Hematopoietic multipotent progenitor cell treated with erythropoietin and hydrocortisone succinate and interleukin-3 and kit ligand, for 17 days (in vitro differentiated cells): ENCODE measurements at regions not wholly inside any gene's neighbourhood (a gene's known extent, or its start where the extent isn't known, plus 50 kb on each side); places are given as distances from the start of the nearest gene placed in this dataset.
"Not testable (repeated sequence)": the region's sequence is repeated elsewhere in the genome, so short reads cannot be mapped to it uniquely, and the experiment has no call there.

Experiments used
- DNase-seq: peaks from one replicate; pipeline ENCODE4 v3.0.0-alpha.2; 2015; ENCODE audit warnings: low spot score

- DNase-seq: no peak
Measured at GRCh38 chr2:11995456-11995855, 249.0 kb downstream of the LPIN1 start.

GRCh38 chr2:11996618-11997017 lies 250.2 kb downstream of the LPIN1 start:
- DNase-seq: no peak

GRCh38 chr2:11997142-11997541 lies 250.7 kb downstream of the LPIN1 start:
- no peak for DNase-seq

DNA sequence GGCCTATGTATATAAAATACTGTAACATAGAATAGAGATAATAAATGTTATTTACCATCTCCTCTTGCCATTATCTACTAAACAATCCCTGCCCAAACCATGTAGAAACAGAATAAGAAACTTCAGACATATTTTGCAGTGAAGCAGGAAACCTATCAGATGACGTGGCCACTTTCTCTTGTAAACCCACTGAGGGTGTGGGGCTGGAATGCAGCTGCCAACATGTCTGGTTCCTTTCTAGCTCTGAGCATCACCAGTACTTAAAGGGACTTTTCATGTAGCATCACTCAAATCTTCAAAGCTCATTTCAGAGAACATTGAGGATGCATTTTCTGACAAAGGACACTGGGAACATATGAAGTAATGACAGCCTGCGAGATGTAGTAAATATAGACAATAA lies 251.8 kb downstream of the LPIN1 start:
- no peak for DNase-seq

DNA sequence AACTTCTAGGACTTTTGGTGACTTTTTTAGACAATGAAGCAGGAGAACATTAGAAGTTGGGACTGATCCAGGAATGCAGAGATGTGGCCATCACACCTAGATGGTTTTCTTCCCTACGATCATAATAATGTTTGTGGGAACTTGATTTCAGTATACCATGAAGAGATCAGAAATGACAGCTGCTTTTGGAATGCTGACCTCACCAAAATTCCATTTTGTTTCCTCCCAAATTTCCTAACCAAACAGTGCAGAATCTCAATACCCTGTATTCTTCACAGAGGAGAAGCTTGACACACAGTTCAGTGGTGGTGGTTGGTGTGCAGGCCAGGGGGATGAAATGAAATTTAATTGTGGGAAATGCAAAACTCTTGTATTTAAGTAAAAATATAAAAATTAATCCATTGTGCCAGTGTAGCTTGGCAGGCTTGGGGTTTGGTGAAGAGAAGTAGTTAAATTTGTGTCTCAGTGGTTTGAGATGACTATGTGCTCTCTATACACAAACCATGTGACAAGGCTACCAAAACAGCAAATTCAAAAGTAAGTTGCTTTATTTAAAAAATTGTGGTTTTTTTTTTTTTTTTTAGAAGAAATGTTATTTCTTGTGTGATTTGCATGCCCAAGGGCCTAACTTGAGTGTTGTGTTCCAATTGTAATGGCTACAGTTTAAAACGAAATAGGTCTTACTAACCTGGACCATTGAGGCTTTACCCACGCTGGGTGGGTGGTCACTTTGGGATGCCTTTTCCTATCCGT lies 252.4 kb downstream of the LPIN1 start:
- DNase-seq: no peak

GRCh38 chr2:12001621-12002020 lies 255.2 kb downstream of the LPIN1 start:
- DNase-seq: no peak

DNA sequence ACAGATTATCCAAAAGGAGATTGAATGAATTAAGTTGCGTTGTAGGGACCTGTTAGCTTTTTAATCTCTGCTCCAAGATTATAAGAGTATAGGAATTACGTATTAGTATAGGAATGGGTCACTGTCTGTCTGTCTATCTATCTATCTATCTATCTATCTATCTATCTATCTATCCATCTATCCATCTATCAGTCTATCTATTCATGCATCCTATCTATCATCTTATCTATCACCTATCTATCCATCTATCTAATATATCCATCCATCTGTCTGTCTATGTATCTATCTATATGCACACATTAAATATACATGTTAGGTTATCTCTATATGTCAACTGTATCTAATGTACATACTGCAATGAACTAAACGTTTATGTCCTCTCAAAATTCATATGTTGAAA lies 255.8 kb downstream of the LPIN1 start:
- no peak for DNase-seq

GRCh38 chr2:12004713-12005112 lies 258.3 kb downstream of the LPIN1 start:
- DNase-seq: no peak

DNA sequence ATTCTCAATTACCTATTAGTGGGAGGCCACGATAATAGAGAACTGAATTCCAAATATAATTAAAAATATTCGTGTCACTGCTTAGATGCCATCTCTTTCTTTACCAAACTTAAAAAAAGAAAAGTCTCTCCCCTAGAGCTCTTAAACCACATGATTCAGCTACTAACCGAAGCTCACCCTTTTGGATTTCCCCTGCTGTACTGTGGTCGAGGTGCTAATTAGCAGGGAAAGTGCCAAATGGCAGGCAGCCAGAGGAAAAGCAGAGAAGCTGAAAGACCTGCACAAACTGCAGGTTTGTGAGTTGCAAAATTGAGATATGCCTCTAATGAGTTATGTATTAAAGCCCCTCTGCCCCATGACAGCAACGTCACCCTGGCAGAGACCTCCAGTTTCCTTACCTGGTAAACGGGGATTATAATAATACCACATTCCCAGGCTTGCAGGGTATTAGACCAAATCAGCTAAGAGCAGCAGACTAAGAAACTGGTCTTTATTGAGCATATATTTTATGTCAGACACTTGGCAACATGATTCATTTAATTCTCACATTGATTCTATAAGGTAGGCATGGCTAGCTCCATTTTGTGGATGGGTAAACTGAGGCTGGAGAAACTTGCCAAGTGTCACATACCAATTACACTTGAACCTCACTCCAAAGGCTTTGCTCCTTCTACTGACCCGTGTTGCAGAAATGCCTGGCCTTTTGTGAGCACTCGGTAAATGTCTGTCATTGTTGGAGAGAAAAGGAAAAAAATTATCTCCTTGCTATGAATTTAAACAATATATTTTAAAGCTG lies 259.7 kb downstream of the LPIN1 start:
- DNase-seq: no peak

DNA sequence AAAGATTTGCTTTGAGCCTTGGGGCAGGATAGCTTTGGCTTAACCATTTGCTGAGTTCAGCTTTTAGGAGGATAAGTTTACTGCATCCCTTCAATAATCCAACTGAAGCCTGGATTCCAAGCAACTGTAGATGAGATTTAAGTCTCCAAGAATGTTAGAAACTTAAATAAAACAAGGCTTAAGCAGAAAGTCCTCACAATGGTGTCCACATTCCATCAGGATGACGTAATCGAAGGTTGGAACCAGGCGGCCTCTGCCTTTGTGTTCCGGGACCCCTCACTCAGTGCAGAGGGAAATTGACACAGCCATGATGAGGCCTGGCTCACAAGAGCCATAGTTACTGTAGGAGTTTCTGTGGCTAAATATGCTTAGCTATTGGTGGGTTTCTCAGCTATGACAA lies 260.4 kb downstream of the LPIN1 start:
- DNase-seq: no peak

- DNase-seq: no peak
Measured at GRCh38 chr2:12007282-12007681, 260.9 kb downstream of the LPIN1 start.

DNA sequence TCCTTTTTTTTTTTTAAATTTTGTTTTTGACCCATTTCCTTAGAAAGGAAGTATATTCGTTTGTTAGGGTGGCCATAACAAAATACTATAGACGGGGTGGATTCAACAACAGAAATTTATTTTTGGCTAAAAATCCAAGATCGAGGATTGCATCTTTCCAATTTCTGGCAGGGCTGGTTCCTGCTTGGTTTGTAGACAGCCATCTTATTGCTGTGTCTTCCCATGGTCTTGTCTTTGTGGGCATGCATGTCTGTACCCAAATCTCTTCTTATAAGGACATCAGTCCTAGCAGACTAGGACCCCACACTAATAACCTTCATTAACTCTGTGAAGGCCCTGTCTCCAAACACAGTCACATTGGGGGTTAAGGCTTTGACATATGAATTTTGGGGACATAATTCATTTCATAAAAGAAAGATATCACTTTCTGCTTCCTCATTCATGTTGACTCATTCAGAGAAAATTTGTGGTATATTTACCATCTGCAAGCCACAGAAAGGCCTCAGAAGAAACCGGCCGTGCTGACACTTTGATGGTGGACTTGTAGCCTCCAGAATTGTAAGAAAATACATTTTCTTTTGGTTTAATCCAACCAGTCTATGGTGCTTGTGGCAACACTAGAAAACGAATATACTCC lies 262.1 kb downstream of the LPIN1 start:
- no peak for DNase-seq

- no peak for DNase-seq
Measured at GRCh38 chr2:12009323-12009905, 263.0 kb downstream of the LPIN1 start.

- no peak for DNase-seq
Measured at GRCh38 chr2:12010059-12010458, 263.6 kb downstream of the LPIN1 start.

DNA sequence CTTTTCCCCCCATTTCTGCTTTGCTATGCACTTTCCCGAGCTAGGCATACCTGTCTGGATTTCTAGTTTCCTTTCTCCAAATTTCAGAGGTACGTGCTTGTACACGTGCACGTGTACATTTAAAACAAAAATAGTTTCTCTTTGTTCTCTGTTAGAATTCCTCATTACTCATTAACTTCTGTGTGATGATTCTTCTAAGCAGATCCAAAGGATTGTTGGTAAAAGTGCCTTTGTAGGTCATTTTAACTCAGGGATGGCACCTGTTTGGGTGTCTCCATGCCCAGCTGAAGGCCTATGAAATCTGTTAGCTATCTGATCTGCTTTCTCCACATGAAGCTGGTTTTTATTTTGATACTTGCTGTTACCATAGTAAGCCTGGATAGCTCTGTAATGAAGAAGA lies 264.3 kb downstream of the LPIN1 start:
- DNase-seq: no peak

DNA sequence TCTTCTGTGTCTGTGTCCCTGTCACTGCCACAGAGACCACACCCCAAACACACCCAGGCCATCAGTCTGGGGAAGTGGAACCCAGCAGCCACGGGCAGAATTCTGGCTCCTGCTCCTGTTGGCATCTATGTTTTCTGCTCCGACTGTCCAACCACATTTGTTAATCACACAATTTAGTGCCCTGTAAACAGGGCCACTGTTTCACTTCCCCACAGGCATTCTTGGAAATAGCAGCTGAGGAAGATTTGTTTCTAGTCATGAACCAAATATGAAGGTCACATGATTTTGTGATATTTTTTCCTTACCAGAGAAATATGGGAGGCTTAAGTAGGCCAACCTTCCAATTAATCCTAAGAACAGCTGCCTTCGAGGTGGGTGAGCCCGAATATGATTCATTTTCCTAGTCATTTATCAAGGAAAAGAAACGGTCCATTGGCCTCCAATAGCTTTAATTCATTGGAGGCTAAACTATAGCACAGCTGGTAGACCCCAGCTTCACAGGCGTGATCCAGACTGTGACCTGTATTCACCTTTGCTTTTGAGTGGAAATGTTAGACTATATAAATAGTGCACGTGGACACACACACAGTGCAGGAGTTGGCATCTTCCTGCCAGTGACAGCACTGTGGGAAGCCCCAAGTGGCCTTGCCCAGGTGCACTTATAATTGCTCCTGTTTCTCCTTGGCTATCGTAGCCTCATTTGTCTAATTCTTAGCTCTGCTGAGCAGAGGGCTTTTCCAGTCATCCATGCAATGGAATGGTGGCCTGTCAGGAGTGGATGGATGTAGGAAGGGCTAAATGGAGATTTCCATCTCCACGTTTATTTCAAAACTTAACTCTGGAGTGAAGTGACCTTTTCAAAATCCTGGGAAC lies 267.9 kb downstream of the LPIN1 start:
- no peak for DNase-seq

GRCh38 chr2:12017499-12018157 lies 271.2 kb downstream of the LPIN1 start:
- DNase-seq: no peak

GRCh38 chr2:12018726-12019125 lies 272.3 kb downstream of the LPIN1 start:
- not testable (repeated sequence) for DNase-seq

DNA sequence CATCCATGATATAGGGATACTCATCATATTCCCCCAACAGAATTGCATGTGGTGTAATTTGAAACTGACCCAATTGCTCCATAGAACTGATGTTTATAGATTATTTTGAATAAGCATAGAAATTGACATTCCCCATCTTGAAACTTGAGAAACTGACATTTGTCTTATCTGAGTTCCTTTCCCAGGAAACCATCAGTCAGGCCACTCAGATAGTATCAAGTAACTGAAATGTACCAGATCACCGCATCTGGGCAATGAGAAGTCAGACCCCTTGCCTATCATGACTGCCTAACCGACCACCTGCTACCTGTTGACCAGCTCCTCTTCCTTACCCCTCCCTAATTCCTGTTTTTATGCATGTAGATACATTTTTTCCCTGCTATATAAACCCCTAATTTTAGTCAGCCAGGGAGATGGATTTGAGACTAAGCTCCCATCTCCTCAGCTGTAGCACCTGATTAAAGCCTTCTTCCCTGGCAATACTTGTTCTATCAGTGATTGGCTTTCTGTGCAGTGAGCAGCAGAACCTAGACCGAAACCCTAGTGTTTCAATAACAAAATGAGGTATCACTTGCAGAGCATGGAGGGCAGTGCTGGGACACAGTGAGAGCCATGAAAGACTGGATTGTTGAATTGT lies 274.5 kb downstream of the LPIN1 start:
- no peak for DNase-seq

GRCh38 chr2:12024197-12024907 lies 277.9 kb downstream of the LPIN1 start:
- DNase-seq: not testable (repeated sequence)
